ENCODE measurements at regions not wholly inside any gene's neighbourhood (a gene's known extent, or its start where the extent isn't known, plus 50 kb on each side); places are given as distances from the start of the nearest gene placed in this dataset.

DNA sequence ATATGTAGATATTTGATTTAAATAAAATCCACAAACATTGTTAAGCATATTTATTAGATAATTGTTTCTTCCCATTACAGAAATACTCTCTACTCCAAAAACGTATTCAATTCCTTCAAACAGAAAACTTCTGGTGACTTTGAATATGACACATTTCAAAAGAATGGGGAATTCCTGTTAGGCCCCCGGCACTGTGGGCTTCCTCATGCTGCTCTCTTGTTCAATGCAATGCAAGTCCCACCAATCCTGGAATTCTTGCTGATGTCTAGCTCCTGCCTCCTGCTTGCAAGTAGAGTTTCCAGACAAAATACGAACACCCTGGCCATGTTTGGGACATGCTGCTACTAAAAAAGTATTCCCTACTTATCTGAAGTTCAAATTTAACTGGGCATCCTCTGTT, 544.1 kb downstream of the QKI start:
- TF ChIP-seq, protein P1, sequence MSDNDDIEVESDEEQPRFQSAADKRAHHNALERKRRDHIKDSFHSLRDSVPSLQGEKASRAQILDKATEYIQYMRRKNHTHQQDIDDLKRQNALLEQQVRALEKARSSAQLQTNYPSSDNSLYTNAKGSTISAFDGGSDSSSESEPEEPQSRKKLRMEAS (IDR thresholded peaks at IDR 0.05) = no peak
- TF ChIP-seq CEBPB (IDR thresholded peaks at IDR 0.05) (no peak), TAF1 (IDR thresholded peaks at IDR 0.05; ENCODE audit: low read depth) (no peak), ZBTB7A (IDR thresholded peaks at IDR 0.05; ENCODE audit: low read depth) (no peak), EGR1 (IDR thresholded peaks at IDR 0.05) (no peak), RAD21 (IDR thresholded peaks at IDR 0.05; ENCODE audit: low read depth) (no peak), EP300 (IDR thresholded peaks at IDR 0.05; ENCODE audit: borderline replicate concordance) (no peak), TCF12 (IDR thresholded peaks at IDR 0.05; ENCODE audit: low read depth) (no peak), FOXM1 (IDR thresholded peaks at IDR 0.05; ENCODE audit: borderline replicate concordance, low read depth) (no peak), NFIC (IDR thresholded peaks at IDR 0.05) (no peak)
- TF ChIP-seq, protein P2, sequence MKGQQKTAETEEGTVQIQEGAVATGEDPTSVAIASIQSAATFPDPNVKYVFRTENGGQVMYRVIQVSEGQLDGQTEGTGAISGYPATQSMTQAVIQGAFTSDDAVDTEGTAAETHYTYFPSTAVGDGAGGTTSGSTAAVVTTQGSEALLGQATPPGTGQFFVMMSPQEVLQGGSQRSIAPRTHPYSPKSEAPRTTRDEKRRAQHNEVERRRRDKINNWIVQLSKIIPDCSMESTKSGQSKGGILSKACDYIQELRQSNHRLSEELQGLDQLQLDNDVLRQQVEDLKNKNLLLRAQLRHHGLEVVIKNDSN (IDR thresholded peaks at IDR 0.05) = no peak
